Activated CD4-positive, CD25-positive, alpha-beta regulatory T cell (primary cell): ENCODE measurements at regions not wholly inside any gene's neighbourhood (a gene's known extent, or its start where the extent isn't known, plus 50 kb on each side); places are given as distances from the start of the nearest gene placed in this dataset.
"Not testable (repeated sequence)": the region's sequence is repeated elsewhere in the genome, so short reads cannot be mapped to it uniquely, and the experiment has no call there.

Experiments
- DNase-seq, 4 experiments: peaks; one replicate each; lab custom pipeline; 2025; lab: John Stamatoyannopoulos, UW

- peak; percentile 91 to 95 (median 93) for DNase-seq
Measured at GRCh38 chr7:149714081-149714909, 59.1 kb downstream of the ZNF467 start.

GRCh38 chr7:149713731-149714068, 59.7 kb downstream of the ZNF467 start:
- DNase-seq: no peak

- no peak for DNase-seq
Measured at GRCh38 chr7:149713061-149713730, 60.2 kb downstream of the ZNF467 start.

- DNase-seq: no peak
Measured at GRCh38 chr7:149708026-149708425, 65.4 kb downstream of the ZNF467 start.

- DNase-seq: no peak
Measured at GRCh38 chr7:149707448-149707886, 65.9 kb downstream of the ZNF467 start.

- DNase-seq: no peak
Measured at GRCh38 chr7:149706398-149706797, 67.0 kb downstream of the ZNF467 start.

GRCh38 chr7:149704507-149704906, 68.9 kb downstream of the ZNF467 start:
- no peak for DNase-seq

GRCh38 chr7:149703044-149703650, 70.2 kb downstream of the ZNF467 start:
- DNase-seq: no peak

GRCh38 chr7:149701495-149702240, 71.7 kb downstream of the ZNF467 start:
- no peak for DNase-seq

- DNase-seq: not testable (repeated sequence)
Measured at GRCh38 chr7:149697767-149698166, 75.6 kb downstream of the ZNF467 start.

GRCh38 chr7:149696280-149696679, 77.1 kb downstream of the ZNF467 start:
- DNase-seq: no peak

- no peak for DNase-seq
Measured at GRCh38 chr7:149692557-149692982, 80.8 kb downstream of the ZNF467 start.

- DNase-seq: no peak
Measured at GRCh38 chr7:149692056-149692455, 81.3 kb downstream of the ZNF467 start.

- no peak for DNase-seq
Measured at GRCh38 chr7:149690688-149691446, 82.5 kb downstream of the ZNF467 start.

- no peak for DNase-seq
Measured at GRCh38 chr7:149689291-149689721, 84.1 kb downstream of the ZNF467 start.

GRCh38 chr7:149688836-149689235, 84.6 kb downstream of the ZNF467 start:
- DNase-seq: no peak

GRCh38 chr7:149687820-149688219, 85.6 kb downstream of the ZNF467 start:
- not testable (repeated sequence) for DNase-seq

- DNase-seq: no peak
Measured at GRCh38 chr7:149686449-149686848, 86.9 kb downstream of the ZNF467 start.

GRCh38 chr7:149686011-149686410, 87.4 kb downstream of the ZNF467 start:
- DNase-seq: no peak

GRCh38 chr7:149685455-149685854, 87.9 kb downstream of the ZNF467 start:
- DNase-seq: no peak

GRCh38 chr7:149683898-149684297, 89.5 kb downstream of the ZNF467 start:
- no peak for DNase-seq
